Transverse colon (tissue), 4 donors: ENCODE measurements at regions not wholly inside any gene's neighbourhood (a gene's known extent, or its start where the extent isn't known, plus 50 kb on each side); places are given as distances from the start of the nearest gene placed in this dataset.

Experiments
- DNase-seq: peaks from one replicate; pipeline ENCODE4 v3.0.0-alpha.2; 2019
- H3K27ac ChIP-seq, 4 donors: fragments of 200-600 bp; sonication (generic); 2 replicates each; pipeline ENCODE4 v1.5.1; 2016 to 2018; ENCODE audit warnings: inconsistent platforms in 4 of 4
- H3K27me3 ChIP-seq: fragments of 200-600 bp; sonication (generic); 2 replicates; pipeline ENCODE4 v1.5.1; 2017; ENCODE audit warnings: inconsistent platforms
- H3K36me3 ChIP-seq, 4 donors: fragments of 200-600 bp; sonication (generic); 2 replicates each; pipeline ENCODE4 v1.5.1; 2017 to 2019; ENCODE audit warnings: inconsistent platforms in 4 of 4
- H3K4me1 ChIP-seq, 4 donors: fragments of 200-600 bp; sonication (generic); 2 replicates each; pipeline ENCODE4 v1.5.1; 2017 to 2020; ENCODE audit warnings: inconsistent platforms in 4 of 4
- H3K4me3 ChIP-seq, 4 donors: fragments of 200-600 bp; sonication (generic); 1 replicate in 1 of 4; 2 replicates in 3 of 4; pipeline versions ENCODE4 v1.5.1 to v1.6.1; 2017 to 2019; ENCODE audit warnings: inconsistent platforms in 4 of 4
- H3K9me3 ChIP-seq, 2 donors: fragments of 200-600 bp; sonication (generic); 2 replicates each; pipeline ENCODE4 v1.5.1; 2017 to 2019; ENCODE audit warnings: inconsistent platforms in 2 of 2
- EP300 ChIP-seq: sonication (generic); formaldehyde crosslinking; IDR thresholded peaks from one replicate; pipeline ENCODE4 v1.6.1; 2017; ENCODE audit warnings: antibody characterized with exemption, low read depth
- POLR2A ChIP-seq: fragments of 450-650 bp; IDR thresholded peaks from one replicate; pipeline ENCODE4 v1.6.1; 2016; ENCODE audit warnings: antibody characterized with exemption, mild to moderate bottlenecking, moderate library complexity
- POLR2AphosphoS5 ChIP-seq, 3 donors: sonication (generic); formaldehyde crosslinking; IDR thresholded peaks; one replicate each; pipeline ENCODE4 v1.6.1; 2016; ENCODE audit warnings: antibody characterized with exemption in 3 of 3
- WGBS, 2 donors: methylation state at CpG; one replicate each; pipeline ENCODE4 v1.1.5; 2018; ENCODE audit warnings: low coverage in 1 of 2; 5-methylcytosine and 5-hydroxymethylcytosine counted together
- in situ Hi-C, 4 donors: fragments of 200-750 bp; cut with MboI; loops; one replicate each; pipeline versions ENCODE4 v1.15.0 to v1.15.1; 2017; ENCODE audit warnings: low sequenced_read_pairs in 3 of 4, low pct_ligation_motif_present in 1 of 4, low pct_unique_long_range_greater_than_20kb in 1 of 4
- intact Hi-C: fragments of 100-400 bp; cut with DNase I; formaldehyde crosslinking; loops from one replicate; pipeline ENCODE4 v1.15.1; 2023; ENCODE audit warnings: low total_unique reads
- TF ChIP-seq, protein P1 (sequence below), 5 experiments: fragments of 200-600 bp in 3 of 5; fragments of 450-650 bp in 2 of 5; sonication (generic) in 3 of 5; IDR thresholded peaks; 1 replicate in 2 of 5; 2 replicates in 3 of 5; pipeline ENCODE4 v1.5.1; 2016 to 2017; ENCODE audit warnings: antibody characterized with exemption in 5 of 5, inconsistent platforms in 3 of 5, mild to moderate bottlenecking in 2 of 5, moderate library complexity in 1 of 5

DNA sequence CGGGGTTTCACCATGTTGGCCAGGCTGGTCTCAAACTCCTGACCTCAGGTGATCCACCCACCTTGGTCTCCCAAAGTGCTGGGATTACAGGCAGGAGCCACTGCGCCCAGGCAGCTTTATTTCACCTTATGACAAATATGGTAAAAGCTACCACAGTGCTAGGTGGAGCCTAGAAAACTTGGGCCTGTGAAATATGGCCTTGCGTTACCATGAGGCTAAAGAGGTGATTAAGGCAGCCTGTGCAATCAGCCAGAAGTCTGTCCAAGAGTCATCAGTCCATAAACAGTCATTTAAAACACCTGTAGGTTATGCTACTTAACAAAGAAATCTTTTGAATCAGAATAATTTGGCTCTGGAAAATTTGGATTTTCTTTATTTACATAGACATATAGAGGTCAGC is 114.8 kb upstream of the ANKH start:
- Histone ChIP-seq H3K4me1 (no peaks in the 10 kb centered on the region), H3K36me3 (no peaks in the 10 kb centered on the region), H3K27me3 (no peaks in the 10 kb centered on the region), H3K27ac (no peak overlapping the region), H3K4me3 (no peak overlapping the region), H3K9me3 (no peaks in the 10 kb centered on the region)
- 78% methylated on average over 3 of the region's 3 CpGs; no CpG with 5 or more reads in 1 of the 2 donors for WGBS, 2 donors
- in situ Hi-C loops = no loop called here
- no peak for DNase-seq
- intact Hi-C loops = no loop called here
- no peak for TF ChIP-seq EP300

DNA sequence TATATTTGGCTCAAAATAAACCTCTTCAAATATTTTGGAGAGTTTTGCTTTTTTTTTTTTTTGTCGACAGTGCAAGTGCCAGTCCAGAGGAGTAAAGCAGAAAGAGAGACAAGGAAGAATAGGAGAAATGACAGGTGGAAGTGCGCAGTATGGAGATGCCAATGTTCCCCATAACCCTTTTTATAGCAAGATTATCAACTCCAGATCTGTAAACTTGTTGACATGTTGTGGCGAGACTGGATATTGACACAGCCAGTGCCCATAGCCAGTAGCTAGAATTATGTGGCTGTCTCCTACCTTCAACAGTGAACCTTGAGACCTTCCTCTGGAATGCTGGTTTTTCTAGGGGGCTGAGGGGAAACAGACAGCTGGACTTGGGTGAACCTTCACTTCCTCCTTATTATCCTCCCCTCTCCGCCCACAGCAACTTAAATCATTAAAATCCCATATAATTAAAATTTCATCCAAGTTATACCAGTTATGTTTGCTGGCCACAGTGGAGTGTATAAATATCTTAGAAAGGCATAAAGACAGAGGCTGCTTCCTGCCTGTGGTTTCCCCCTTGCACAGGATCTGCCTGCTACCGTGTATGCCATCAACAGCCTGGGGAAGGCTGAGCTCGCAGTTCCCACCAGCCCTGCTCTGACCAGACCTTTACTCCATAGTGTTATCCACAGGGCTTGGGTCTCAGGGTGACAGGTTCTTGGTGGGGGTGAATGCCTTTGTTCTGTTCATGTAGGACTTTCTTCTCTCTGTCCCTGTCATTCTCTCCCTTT is 112.3 kb upstream of the ANKH start:
- Histone ChIP-seq H3K9me3 (no peaks in the 10 kb centered on the region), H3K36me3 (no peaks in the 10 kb centered on the region), H3K27ac (no peak overlapping the region), H3K4me3 (no peak overlapping the region), H3K4me1 (no peaks in the 10 kb centered on the region), H3K27me3 (no peaks in the 10 kb centered on the region)
- DNase-seq = no peak
- WGBS, 2 donors = 76 to 83% methylated on average over 4 to 6 of the region's 6 CpGs
- TF ChIP-seq POLR2A (no peak), POLR2AphosphoS5 (IDR thresholded peaks at IDR 0.05) (no peak), EP300 (no peak)
- TF ChIP-seq, protein P1, sequence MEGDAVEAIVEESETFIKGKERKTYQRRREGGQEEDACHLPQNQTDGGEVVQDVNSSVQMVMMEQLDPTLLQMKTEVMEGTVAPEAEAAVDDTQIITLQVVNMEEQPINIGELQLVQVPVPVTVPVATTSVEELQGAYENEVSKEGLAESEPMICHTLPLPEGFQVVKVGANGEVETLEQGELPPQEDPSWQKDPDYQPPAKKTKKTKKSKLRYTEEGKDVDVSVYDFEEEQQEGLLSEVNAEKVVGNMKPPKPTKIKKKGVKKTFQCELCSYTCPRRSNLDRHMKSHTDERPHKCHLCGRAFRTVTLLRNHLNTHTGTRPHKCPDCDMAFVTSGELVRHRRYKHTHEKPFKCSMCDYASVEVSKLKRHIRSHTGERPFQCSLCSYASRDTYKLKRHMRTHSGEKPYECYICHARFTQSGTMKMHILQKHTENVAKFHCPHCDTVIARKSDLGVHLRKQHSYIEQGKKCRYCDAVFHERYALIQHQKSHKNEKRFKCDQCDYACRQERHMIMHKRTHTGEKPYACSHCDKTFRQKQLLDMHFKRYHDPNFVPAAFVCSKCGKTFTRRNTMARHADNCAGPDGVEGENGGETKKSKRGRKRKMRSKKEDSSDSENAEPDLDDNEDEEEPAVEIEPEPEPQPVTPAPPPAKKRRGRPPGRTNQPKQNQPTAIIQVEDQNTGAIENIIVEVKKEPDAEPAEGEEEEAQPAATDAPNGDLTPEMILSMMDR (IDR thresholded peaks at IDR 0.05) = no peak
- in situ Hi-C loops (no loop called here), intact Hi-C loops (no loop called here)

DNA sequence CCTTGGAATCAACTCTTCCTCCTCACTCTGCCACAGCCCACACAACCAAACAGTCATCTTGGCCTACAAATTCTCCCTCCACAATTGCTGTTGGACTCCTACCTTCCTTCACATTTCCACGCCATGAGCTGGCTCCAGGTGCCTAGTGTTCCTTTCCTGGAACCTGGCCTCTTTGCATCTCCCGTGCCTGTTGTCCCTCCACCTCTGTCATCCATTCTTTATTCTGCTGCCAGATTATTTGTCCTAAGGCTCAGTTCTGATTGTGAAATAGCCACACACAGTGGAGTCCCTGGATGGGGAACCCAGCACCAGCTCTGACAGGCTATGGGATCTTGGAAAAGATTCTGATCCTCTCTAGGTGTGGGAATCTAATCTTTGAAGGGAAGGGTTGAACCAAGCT is 109.1 kb upstream of the ANKH start:
- intact Hi-C loops (no loop called here), in situ Hi-C loops (no loop called here)
- TF ChIP-seq EP300 (no peak), POLR2A (no peak), POLR2AphosphoS5 (IDR thresholded peaks at IDR 0.05) (no peak)
- TF ChIP-seq, protein P1 (IDR thresholded peaks at IDR 0.05) = no peak
- Histone ChIP-seq H3K27ac (no peak overlapping the region), H3K4me1 (peaks cover 0 to 13% (median 6%) of the 10 kb centered on the region in 4 donors), H3K27me3 (no peaks in the 10 kb centered on the region), H3K9me3 (no peaks in the 10 kb centered on the region), H3K4me3 (no peak overlapping the region), H3K36me3 (no peaks in the 10 kb centered on the region)
- WGBS, 2 donors = 89% methylated on average over 2 of the region's 2 CpGs; no CpG with 5 or more reads in 1 of the 2 donors
- DNase-seq = no peak

DNA sequence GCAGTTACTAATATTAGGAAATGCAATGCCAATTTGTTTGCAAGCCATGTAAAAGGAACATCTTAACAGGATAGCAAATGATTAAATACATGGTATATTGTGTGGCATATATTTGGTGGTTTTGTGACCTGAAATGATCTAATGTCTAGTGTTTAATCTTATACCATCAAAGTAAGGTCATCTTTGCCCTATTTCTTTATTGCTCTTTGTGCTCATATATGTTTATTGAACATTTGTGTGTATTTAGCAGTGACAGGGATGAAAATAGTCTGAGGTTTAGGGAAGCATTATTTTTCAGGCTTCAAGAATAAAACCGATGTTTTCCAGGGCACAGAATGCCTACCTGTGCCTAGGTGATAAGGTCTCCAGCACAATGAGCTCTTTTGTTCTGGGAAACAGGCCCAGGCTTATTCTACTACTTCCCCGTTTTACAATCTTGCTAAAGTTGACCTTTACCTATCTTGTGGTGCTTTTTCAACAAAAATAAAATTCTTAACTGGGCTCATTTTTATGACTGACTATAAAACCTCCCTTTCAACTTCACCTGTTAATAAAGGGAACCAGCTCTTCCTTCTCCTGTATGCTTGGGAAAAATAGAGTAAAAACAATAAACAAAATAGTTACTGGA is 105.6 kb upstream of the ANKH start:
- WGBS, 2 donors = 30 to 32% methylated on average over 2 of the region's 2 CpGs
- TF ChIP-seq POLR2AphosphoS5 (IDR thresholded peaks at IDR 0.05) (peak in 1 of 3 donors; percentile 4), POLR2A (no peak)
- H3K27me3 ChIP-seq = no peaks in the 10 kb centered on the region
- H3K4me3 ChIP-seq = no peak overlapping the region
- H3K27ac ChIP-seq = peak overlapping the region; percentile 63 to 72 (median 66)
- DNase-seq = peak; percentile 26
- intact Hi-C loops = no loop called here
- H3K9me3 ChIP-seq = no peaks in the 10 kb centered on the region
- in situ Hi-C loops = no loop called here
- H3K36me3 ChIP-seq = no peaks in the 10 kb centered on the region
- peaks cover 0 to 16% (median 6%) of the 10 kb centered on the region in 4 donors for H3K4me1 ChIP-seq

DNA sequence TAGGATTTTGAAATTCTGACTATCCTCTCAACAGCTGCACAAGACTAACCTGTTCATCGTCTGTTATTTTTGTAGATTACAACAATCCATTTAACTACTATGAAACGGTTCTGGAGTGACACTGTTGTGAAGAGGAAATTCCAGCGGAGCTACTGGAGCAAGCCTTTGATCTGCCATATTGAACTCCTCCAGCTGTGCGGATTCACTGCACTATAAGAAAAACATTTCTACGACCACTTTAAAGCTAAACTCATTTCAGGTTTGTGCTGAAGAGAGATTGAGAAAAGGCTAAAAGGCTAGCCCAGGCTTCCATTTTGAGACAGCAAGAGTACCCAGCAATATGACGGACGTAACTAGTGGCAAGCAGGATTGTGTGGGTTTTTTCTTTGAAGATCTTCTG is 104.9 kb upstream of the ANKH start:
- DNase-seq = no peak

More for the DNA sequence above, 104.9 kb upstream of the ANKH start:
- Histone ChIP-seq H3K36me3 (no peaks in the 10 kb centered on the region), H3K4me1 (peaks cover 0 to 16% (median 6%) of the 10 kb centered on the region in 4 donors), H3K27me3 (no peaks in the 10 kb centered on the region), H3K9me3 (no peaks in the 10 kb centered on the region), H3K4me3 (no peak overlapping the region), H3K27ac (peak overlapping the region; percentile 63 to 72 (median 66))
- TF ChIP-seq EP300 = no peak
- TF ChIP-seq POLR2AphosphoS5 (IDR thresholded peaks at IDR 0.05) = no peak
- 20 to 48% methylated on average over 7 of the region's 7 CpGs for WGBS, 2 donors
- in situ Hi-C loops (no loop called here), intact Hi-C loops (no loop called here)
